COR-L47 (cell line): ENCODE measurements at regions not wholly inside any gene's neighbourhood (a gene's known extent, or its start where the extent isn't known, plus 50 kb on each side); places are given as distances from the start of the nearest gene placed in this dataset.
A peak's percentile ranks its signal among the peaks of the same experiment; 100 is the strongest.

Experiments used
- DNase-seq: peaks from one replicate; lab custom pipeline; 2025; lab: John Stamatoyannopoulos, UW

DNA sequence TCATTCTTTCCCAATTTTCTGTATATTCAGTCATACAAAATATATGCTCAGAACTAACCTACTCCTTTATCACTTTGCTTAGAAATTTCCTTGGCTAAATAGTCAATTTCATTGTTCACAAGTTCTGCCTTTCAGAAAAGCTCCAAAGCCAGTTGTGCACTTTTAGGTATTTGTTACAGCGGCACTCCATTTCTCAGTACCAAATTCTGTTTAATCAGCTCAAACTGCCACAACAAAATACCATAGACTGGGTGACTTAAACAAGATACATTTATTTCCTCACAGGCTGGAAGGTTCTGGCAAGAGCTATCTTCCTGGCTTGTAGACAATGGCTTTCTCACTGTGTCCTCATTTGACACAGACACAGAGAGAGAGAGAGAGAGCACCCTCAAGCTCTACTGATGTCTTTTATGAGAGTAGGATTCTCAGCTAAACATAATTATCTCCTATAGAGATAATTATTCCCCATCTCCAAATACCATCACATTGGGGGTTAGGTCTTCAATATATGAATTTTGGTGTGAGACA is 188.8 kb upstream of the FSTL5 start:
- no peak for DNase-seq

DNA sequence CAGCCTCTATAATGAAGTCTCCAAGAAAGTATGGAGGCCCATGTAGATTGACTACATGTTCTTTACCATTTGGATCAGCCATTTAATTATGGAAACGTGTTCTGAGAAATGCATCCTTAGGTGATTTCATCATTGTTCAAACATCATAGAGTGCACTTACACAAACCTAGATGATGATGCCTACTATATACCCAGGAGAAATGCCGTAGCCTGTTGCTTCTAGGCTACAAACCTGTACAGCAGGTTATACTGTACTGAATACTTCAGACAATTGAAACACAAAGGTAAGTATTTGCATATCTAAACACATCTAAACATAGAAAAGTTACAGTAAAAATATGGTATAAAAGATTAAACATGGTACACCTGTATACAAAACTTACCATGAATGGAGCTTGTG is 186.5 kb upstream of the FSTL5 start:
- no peak for DNase-seq

DNA sequence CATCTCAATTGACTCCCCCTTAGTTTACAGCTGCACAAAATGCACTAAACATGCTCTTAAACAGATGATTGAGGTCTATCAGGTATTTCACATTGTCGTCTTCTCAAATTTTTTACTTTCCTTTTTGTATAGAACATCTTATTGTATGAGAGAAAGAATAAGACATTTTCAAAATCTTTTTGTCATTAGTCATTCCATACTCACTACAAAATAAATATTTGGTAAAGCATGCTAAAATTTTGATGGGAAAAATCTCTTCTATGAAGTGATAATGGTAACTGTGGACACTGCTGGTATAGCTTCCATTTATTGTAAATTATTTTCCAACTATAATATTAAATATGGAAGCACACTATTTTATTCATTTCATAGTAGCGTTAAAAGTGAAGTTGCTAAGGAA is 185.6 kb upstream of the FSTL5 start:
- DNase-seq, result no peak

DNA sequence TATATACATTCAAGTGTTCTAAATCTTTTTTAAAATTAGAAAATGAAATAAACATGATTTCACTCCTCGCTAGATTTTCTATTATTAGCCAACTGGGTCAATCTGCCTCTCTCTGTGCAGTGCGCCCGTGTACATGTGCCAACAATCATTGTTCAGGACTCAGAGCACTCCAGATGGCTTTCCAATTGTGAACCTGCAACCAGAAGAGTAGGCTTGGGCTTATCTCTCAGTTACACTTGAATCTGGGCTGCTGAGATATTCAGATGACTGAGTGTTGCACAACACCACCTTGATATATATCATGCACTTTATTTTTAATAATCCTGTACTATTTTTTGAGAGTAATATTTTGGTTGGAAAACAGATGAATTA is 184.0 kb upstream of the FSTL5 start:
- no peak for DNase-seq

DNA sequence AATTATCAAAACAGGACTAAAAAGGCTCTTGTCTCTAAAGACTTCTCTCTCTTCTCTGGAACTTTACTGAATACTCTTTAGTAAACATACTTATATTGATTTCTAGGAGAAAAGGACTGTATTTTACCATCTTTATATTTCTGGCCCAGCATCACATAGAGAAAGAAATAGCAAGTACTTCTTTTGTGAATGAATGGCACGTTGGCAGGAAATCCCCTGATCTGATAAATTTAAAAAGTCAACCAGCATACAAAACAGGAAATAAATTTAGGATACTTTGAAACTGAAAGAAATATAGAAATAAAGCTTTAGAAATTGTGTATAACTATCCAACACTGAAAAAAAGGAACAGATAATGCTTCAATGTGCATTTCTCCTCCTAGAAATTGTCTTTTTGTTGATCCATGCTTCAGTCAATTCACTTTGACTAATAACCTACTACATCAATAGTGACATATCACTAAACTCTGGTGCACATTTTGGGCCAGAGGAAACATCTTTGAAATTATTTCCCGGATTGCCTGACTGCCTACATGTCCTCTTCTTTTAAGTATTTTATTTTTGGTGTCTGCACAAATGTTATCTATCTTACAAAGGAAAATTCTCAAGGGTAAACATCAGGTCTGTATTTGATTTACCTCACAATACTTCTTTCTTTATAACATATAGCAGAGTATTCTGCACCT is 183.5 kb upstream of the FSTL5 start:
- DNase-seq, result no peak

DNA sequence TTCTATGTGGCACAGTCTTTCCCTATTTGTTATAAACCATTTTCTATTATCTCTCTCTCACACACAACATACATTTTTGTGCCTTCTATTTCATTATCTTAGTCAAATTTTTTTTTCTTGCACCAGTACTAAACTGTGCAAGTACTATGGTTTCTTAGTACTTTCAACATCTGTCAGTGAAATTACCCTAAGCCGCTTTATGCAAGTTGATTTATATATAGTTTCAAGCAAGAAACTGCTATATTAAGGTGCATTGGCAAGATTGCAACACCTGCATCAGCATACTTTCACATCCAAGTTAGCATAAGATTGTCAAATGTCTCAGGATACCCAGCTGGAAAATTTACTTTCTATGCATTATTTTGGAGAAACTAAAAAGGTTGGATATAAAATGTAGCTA is 180.2 kb upstream of the FSTL5 start:
- DNase-seq, result no peak

DNA sequence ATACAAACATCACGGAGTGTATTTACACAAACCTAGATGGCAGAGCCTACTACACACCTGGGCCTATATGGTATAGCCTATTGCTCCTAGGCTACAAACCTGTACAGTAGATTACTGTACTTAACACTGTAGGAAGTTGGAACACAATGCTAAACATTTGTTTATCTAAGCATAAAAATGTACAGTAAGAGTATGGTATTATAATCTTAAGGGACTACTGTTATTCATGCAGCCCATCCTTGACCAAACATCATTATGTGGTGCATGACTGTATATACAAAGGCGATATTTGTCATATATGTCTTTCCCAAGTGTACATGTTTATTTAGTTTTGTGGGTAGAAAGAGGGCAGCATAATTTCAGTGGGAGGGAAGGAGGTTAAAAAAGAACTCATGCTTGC is 177.7 kb upstream of the FSTL5 start:
- no peak for DNase-seq

DNA sequence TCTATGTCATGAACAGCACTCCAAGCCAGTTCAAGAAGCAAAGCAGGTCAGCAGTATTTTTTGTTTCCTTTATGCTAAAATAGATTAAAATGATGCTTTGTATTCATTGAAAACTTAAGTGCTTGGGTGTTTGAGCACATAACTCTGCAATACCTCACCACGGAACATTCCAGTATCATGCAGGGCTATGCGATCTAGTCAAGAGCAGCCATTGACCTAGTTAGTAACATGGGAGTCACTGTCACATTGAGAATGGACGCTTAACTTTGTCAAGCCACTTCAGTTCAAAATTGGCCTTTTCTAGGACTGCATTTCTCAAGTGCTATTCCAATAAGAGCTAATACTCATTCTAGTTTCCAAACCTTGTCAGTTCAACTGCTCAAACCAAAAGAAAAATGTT is 160.1 kb upstream of the FSTL5 start:
- DNase-seq, result no peak

DNA sequence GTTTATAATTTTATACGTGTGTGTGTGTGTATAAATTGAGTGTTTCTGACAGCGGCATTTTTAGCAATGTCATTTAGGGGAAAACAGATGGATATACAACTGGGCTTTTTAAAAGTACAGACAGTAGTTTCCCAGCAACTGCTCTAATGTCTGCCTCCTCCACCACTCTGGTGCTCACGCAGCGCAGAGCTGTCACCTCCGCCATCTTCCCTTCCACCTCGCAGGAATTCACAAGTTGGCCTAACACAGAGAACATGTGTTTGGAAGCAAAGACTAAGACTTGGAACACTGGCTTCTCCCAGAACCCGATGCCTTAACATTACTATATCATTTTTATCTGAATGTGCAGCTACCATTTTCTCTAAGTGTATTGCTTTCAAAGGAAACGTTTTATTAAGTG is 158.3 kb upstream of the FSTL5 start:
- no peak for DNase-seq

DNA sequence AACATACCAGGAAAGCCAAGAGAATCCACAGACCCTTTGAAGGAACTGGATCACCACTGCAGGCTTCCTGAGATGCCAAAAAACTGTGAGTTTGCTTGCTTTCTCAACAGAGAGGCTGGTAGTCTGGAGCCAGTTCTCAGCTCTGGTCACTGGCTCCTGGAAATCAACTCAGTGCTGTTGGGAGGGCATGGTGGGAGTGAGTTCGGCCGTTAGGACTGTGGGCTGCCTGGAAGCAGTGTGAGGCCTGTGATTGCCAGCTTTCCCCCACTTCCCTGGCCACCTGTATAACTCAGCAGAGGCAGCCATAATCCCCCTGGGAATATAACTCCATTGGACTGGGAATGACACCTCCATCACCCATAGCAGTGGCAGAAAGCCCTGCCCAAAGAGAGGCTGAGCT is 122.0 kb upstream of the FSTL5 start:
- DNase-seq, result no peak

DNA sequence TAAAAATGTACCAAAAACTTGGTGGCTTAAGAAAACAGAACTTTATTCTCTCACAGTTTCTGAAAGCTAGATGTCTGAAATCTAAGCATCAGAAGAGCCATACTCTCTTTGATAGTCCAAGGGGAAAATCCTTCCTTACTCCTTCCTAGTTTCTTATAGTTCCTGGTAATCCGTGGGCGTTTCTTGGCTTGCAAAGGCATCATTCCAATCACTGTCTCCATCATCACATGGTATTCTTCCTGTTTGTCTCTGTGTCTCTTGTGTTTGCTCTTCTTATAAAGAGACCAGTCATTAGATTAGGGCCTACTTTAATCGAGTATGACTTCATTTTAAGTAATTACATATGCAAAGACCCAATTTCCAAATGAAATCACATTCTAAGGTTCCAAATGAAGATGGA is 118.9 kb upstream of the FSTL5 start:
- no peak for DNase-seq

DNA sequence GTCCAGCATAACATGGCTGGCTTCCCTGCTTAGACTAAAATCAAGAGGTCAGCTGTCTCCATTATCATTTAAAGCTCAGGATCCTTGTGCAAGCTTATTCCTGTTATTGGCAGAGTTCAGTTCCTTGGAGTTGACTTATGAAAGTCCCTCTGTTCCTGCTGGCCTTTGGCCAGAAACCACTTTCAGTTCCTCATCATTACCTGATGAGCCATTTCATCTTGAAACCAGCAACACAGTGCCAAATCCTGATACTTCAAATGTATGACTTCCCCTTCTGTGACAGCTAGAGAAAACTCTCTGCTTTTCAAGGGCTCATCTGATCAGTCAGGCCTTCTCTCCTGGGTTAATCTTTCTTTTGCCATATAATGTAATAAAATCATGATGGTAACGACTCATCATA is 110.6 kb upstream of the FSTL5 start:
- DNase-seq, result no peak

DNA sequence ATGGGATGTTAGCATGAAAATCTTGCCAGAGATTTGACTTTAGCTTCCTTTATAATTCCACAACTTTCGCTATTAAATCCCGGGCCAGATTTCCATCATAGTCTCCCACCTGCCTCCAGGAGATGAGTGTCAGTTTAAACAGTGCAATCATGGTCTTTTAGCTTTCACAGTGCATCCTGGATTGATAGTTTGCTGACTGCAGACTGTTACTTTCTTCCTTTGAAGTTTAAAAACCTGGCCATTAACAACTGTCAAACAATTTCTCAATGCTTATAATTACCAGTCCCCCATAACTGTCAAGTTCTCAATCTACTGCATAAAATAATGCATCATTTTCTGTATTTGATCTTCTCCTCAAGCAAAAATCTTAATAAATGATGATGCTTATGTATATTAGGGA is 108.4 kb upstream of the FSTL5 start:
- no peak for DNase-seq

DNA sequence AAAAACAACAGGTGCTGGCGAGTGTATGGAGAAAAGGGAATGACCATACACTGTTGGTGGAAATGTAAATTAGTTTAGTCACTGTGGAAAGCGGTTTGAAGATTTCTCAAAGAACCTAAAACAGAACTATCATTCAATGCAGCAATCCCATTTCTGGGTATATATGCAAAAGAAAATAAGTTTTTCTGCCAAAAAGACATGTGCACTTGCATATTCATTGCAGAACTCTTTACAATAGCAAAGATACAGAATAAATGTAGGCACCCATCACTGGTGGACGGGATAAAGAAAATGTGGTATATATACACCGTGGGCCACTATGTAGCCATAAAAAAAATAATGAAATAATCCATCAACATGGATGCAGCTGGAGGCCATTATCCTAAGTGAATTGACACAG is 105.1 kb upstream of the FSTL5 start:
- no peak for DNase-seq

DNA sequence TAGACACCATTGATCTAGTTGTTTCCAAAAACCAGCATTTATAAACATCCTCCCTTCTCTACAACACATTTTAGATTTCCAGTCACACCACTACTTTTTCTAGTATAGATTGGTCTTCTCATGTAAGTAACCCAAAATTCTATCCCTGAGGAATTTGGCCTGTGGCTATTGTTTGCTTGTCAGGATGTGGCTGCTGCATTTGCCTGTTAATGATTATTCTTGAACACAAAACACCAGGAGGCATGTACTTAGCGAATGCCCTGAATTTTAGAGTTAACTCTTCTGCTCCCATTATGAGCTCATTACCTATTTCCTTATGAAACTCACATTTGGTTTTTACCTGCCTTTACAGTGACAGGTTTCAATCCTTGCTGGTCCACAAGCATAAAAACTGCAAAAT is 102.0 kb upstream of the FSTL5 start:
- no peak for DNase-seq

DNA sequence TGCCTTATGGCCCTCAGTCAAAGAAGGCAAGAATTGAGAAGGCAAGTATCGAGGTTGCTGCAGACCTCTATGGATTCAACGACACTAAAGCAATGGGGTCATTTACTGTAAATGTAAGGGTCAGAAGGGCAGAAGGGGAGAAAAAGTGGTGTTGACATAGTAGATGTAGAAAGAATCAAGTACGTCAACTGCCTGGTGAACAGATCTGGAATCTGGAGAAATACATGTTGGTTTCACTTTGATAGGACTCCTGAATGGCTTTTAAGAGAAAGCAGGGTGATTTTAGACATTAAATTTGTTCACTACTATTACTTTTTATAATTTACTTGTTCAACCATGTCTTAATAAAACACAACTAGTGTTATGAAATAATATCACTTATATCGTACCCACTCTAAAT is 81.3 kb upstream of the FSTL5 start:
- DNase-seq, result no peak

DNA sequence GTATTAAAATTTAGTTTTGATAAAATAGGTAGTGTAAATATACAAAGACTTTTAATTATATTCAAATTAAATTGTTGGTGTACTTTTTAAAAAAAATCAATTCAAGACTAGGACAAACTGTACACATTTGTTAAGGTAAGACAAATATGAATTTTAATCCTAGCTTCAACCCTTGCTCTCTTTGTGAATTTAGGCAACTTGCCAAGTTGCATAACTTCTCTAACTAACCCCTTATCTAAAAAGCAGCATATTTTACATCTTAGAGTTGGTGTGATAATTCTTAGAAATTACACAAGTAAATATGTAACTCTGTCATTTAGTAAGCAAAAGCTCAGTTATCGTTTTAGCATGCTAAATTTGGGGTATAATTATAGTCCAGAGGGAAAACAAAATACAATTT is 78.1 kb upstream of the FSTL5 start:
- peak; percentile 2 for DNase-seq

DNA sequence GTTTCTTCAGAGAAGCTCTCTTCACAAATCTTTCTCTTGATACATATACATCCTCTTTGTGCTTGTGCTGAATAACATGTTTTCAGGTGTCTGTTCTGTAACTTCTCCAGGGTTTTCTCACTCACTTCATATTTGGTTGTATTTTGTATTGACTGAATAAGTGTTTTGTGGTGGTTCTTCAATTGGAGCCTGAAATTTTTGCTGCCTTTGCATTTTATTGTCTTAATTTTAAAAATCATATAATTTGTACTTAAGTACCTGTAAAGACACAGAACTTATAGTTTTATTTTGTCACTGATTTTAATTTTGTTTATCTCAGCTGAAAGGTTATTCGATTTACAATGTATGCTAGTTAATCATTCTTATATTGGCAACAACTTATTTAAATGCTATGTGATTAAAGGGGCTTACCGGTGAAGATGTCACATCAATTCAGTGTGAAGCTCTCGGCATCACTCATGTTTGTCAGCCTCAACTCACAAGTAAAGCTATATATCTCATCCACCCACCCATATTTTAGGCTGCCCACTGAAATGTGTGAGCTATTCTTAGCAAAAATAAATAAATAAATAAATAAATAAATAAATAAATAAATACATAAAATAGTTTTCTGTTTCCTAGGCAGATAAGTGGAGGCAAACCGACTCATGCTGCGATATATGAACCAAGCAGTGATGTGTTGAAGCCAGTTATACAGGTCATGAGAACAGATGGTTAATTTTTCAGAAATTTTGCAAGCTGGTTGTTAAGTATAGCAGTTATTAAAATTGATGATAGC is 76.4 kb upstream of the FSTL5 start:
- DNase-seq, result no peak

DNA sequence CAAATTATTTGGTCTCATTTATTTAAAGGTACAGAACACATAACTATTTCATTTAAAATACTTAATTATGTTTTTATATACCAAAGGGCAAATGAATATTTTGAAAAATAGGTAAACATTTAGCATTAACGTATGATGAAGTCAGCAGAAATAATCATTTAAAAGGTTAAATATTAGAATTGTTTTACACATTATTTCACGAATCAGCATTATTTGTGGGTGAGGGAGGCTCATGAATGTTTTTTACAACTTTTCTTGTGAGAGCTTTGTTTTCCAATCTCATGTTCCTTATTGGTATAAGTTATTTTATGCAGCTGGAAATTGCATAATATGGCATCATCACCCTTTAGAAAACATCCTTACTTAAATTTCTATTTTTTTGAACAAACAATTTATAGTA is 73.9 kb upstream of the FSTL5 start:
- DNase-seq, result no peak

DNA sequence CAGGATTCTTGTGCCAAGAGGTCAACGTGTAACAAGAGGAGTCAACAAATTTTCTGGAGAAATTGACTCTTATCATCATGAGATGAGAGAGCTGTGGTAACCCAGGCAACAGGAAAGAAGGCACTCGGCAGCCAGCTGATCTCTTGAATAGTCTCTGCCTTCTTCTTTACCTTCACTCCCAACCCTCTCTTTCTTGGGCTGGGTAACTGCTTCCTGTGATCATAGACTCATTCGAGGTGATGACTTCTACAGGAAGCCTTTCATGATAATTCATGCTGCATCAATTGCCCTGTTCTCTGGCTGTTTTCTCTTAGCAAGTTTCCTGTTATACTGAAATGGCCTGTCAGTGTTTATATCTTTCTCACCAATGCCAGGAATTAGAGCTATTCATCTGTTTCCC is 70.8 kb upstream of the FSTL5 start:
- DNase-seq, result no peak

DNA sequence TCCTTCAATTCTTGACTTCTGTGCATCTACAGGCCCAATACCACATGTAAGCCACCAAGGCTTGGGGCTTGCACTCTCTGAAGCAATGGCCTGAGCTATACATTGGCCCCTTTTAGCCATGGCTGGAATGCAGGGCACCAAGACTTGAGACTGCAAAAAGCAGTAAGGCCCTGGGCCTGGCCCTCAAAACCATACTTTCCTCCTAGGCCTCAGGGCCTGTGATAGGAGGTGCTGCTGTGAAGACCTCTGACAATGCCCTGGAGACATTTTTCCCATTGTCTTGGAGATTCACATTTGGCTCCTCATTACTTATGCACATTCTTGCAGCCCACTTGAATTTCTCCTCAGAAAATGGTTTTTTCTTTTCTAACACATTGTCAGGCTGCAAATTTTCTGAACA is 68.5 kb upstream of the FSTL5 start:
- no peak for DNase-seq

DNA sequence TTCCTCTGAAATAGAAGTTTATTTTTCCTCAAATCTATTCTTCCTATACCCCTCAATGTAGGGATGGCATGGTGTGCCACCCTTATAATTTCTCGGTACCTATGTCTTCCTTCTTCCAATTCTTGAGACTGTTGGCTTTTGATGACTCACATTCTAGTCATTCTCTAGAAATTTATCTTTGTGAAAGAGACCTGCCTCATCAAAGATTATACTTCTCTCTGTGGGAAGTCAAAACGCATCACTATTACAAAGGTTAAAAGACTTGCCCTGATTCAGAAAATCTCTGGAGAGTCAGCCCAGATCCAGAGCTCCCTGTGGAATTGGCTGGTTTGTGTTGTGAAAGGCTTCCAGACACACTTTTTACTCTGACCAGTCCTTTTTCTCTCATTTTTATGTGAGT is 65.9 kb upstream of the FSTL5 start:
- no peak for DNase-seq

DNA sequence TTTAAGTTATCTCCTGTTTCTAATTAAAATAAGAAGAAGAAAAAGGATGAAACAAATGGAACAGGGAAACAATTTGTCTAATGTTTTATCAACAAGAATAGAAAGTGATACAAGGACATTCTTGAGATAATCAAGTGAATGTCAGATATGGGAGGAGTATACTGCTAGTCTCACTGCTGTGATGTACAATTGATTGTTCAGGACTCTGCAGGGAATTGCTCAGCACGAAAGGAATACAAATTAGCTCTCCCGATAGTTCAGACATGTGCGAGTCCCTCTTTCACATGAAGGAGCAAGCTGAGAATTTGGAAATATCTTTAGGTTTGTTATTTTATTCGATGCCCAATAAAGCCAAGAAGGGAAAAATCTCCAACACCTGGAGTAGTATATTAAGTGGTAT is 57.3 kb upstream of the FSTL5 start:
- no peak for DNase-seq
